DND-41 (cell line): ENCODE measurements at regions not wholly inside any gene's neighbourhood (a gene's known extent, or its start where the extent isn't known, plus 50 kb on each side); places are given as distances from the start of the nearest gene placed in this dataset.

Experiments
- ATAC-seq: fragments of 200-7000 bp; cut with Tn5 transposase; 3 replicates; pipeline ENCODE4 v1.9.1; 2021; ENCODE audit warnings: low read depth; ENCODE audit not compliant: insufficient read depth
- DNase-seq: peaks from one replicate; pipeline ENCODE4 v3.0.0-alpha.2; 2020
- H2AFZ ChIP-seq: 2 replicates; pipeline ENCODE4 v1.6.0; 2012; ENCODE audit warnings: low read depth, low read length
- H3K27ac ChIP-seq: 2 replicates; pipeline ENCODE4 v1.5.1; 2012; ENCODE audit warnings: low read length, inconsistent platforms
- H3K27me3 ChIP-seq: fragments of 200-600 bp; sonication (generic); 2 replicates; pipeline ENCODE4 v1.6.0; 2012; ENCODE audit warnings: low read length, mild to moderate bottlenecking, inconsistent platforms; ENCODE audit not compliant: insufficient read depth, poor library complexity
- H3K36me3 ChIP-seq: 2 replicates; pipeline ENCODE4 v1.5.1; 2012; ENCODE audit warnings: low read length, inconsistent platforms; ENCODE audit not compliant: insufficient read depth
- H3K4me1 ChIP-seq: 2 replicates; pipeline ENCODE4 v1.5.1; 2012; ENCODE audit warnings: mild to moderate bottlenecking, low read length; ENCODE audit not compliant: insufficient read depth
- H3K4me2 ChIP-seq: 2 replicates; pipeline ENCODE4 v1.6.0; 2012; ENCODE audit warnings: mild to moderate bottlenecking, moderate library complexity, low read length, inconsistent platforms; ENCODE audit not compliant: insufficient read depth
- H3K4me3 ChIP-seq, 2 experiments: fragments of 200-600 bp in 1 of 2; shearing (Covaris generic) in 1 of 2; 2 replicates each; pipeline ENCODE4 v1.5.1; 2012 to 2016; ENCODE audit warnings: inconsistent platforms in 2 of 2, low read length in 2 of 2, mild to moderate bottlenecking in 2 of 2, low read depth in 1 of 2, moderate library complexity in 1 of 2
- H3K79me2 ChIP-seq: 2 replicates; pipeline ENCODE4 v1.6.0; 2012; ENCODE audit warnings: low read length, inconsistent platforms; ENCODE audit not compliant: insufficient read depth
- H3K9ac ChIP-seq: 2 replicates; pipeline ENCODE4 v1.6.0; 2012; ENCODE audit warnings: low read depth, mild to moderate bottlenecking, inconsistent platforms, low read length, moderate library complexity
- H3K9me3 ChIP-seq: 2 replicates; pipeline ENCODE4 v1.5.1; 2012; ENCODE audit warnings: low read length, moderate library complexity, mild to moderate bottlenecking, inconsistent platforms; ENCODE audit not compliant: insufficient read depth, severe bottlenecking
- H4K20me1 ChIP-seq: 2 replicates; pipeline ENCODE4 v1.6.0; 2012; ENCODE audit warnings: low read length; ENCODE audit not compliant: insufficient read depth
- CTCF ChIP-seq: IDR thresholded peaks from 2 replicates; pipeline ENCODE4 v1.5.1; 2012; ENCODE audit warnings: borderline replicate concordance, low read length, moderate library complexity, mild to moderate bottlenecking; ENCODE audit not compliant: poor library complexity, severe bottlenecking; ENCODE audit errors: extremely low read depth
- EZH2 ChIP-seq: IDR thresholded peaks from 3 replicates; pipeline ENCODE4 v1.6.1; 2012; ENCODE audit warnings: borderline replicate concordance, low read depth, mild to moderate bottlenecking, moderate library complexity, low read length, inconsistent platforms; ENCODE audit not compliant: severe bottlenecking

- Histone ChIP-seq H3K36me3 (no peaks in the 10 kb centered on the region), H3K27me3 (no peaks in the 10 kb centered on the region), H3K9ac (no peak overlapping the region), H2AFZ (no peak overlapping the region), H3K27ac (no peak overlapping the region), H4K20me1 (no peaks in the 10 kb centered on the region), H3K4me2 (no peak overlapping the region), H3K9me3 (no peaks in the 10 kb centered on the region), H3K4me1 (no peaks in the 10 kb centered on the region), H3K4me3 (no peak overlapping the region), H3K79me2 (no peaks in the 10 kb centered on the region)
- DNase-seq (no peak), ATAC-seq (no peak)
- TF ChIP-seq CTCF (no peak), EZH2 (no peak)
These were observed 77.7 kb upstream of the KCNJ16 start for GRCh38 chr17:69997332-69997731.

DNA sequence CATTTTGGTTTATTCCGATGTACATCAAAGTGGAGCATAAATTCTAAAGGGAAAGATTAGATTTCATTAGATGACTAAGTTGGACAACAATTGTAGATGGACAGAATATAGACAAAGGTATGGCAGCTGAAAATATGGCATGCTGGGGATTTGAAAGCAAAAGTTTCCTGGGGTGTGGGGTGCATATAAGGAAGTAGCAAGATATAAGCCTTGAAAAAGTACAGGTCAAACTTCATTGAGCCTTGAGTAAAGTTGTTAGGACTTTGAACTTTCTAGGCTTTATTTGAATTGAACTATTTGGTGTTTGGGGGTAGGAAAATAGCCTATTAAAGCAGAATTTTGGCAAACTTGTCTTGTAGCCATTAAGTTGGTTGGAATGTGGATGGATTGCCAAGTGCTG, 75.8 kb upstream of the KCNJ16 start:
- no peak overlapping the region for H3K4me3 ChIP-seq
- H3K9ac ChIP-seq = no peak overlapping the region
- no peak overlapping the region for H3K27ac ChIP-seq
- no peaks in the 10 kb centered on the region for H3K36me3 ChIP-seq
- DNase-seq = no peak
- no peak overlapping the region for H3K4me2 ChIP-seq
- H3K4me1 ChIP-seq = no peaks in the 10 kb centered on the region
- no peaks in the 10 kb centered on the region for H3K27me3 ChIP-seq
- H4K20me1 ChIP-seq = no peaks in the 10 kb centered on the region
- H2AFZ ChIP-seq = no peak overlapping the region
- no peaks in the 10 kb centered on the region for H3K79me2 ChIP-seq
- no peaks in the 10 kb centered on the region for H3K9me3 ChIP-seq
- TF ChIP-seq CTCF = no peak
- TF ChIP-seq EZH2 = no peak
- no peak for ATAC-seq

GRCh38 chr17:70006159-70006558, 68.9 kb upstream of the KCNJ16 start:
- H3K27ac ChIP-seq = no peak overlapping the region

More at GRCh38 chr17:70006159-70006558, 68.9 kb upstream of the KCNJ16 start:
- no peaks in the 10 kb centered on the region for H3K27me3 ChIP-seq
- no peak overlapping the region for H3K9ac ChIP-seq
- H3K4me1 ChIP-seq = no peaks in the 10 kb centered on the region
- no peaks in the 10 kb centered on the region for H3K79me2 ChIP-seq
- TF ChIP-seq CTCF (no peak), EZH2 (no peak)
- DNase-seq = no peak
- no peaks in the 10 kb centered on the region for H4K20me1 ChIP-seq
- no peak for ATAC-seq
- no peaks in the 10 kb centered on the region for H3K36me3 ChIP-seq
- H2AFZ ChIP-seq = no peak overlapping the region
- no peaks in the 10 kb centered on the region for H3K9me3 ChIP-seq
- no peak overlapping the region for H3K4me2 ChIP-seq
- no peak overlapping the region for H3K4me3 ChIP-seq
